Keratinocyte (primary cell): ENCODE measurements at regions not wholly inside any gene's neighbourhood (a gene's known extent, or its start where the extent isn't known, plus 50 kb on each side); places are given as distances from the start of the nearest gene placed in this dataset.

Experiments used
- CTCF ChIP-seq, 3 experiments: IDR thresholded peaks in 1 of 3; conservative IDR thresholded peaks in 1 of 3; optimal IDR thresholded peaks in 1 of 3; 2 replicates in 2 of 3; 3 replicates in 1 of 3; pipeline versions ENCODE3 to v1.5.1; 2011; ENCODE audit warnings: low read length in 3 of 3, mild to moderate bottlenecking in 3 of 3, moderate library complexity in 2 of 3, control low read depth in 1 of 3, inconsistent platforms in 1 of 3; ENCODE audit not compliant: insufficient read depth in 2 of 3; ENCODE audit errors: extremely low read depth in 1 of 3
- EZH2 ChIP-seq: IDR thresholded peaks from one replicate; pipeline ENCODE4 v1.6.1; 2012; ENCODE audit warnings: inconsistent platforms, mild to moderate bottlenecking, low read length, moderate library complexity

- TF ChIP-seq CTCF (optimal IDR thresholded peaks at IDR 0.05 in 1 of 3, IDR thresholded peaks at IDR 0.05 in 1 of 3, conservative IDR thresholded peaks at IDR 0.05 in 1 of 3; ENCODE audit: extremely low read depth in 1 of 3, insufficient read depth in 2 of 3, low read length in 3 of 3), result no peak
- no peak for TF ChIP-seq EZH2
Observed at GRCh38 chr5:29662876-29663275, 1530.6 kb upstream of the CDH6 start.
